Smooth muscle cell (in vitro differentiated cells): ENCODE measurements at regions not wholly inside any gene's neighbourhood (a gene's known extent, or its start where the extent isn't known, plus 50 kb on each side); places are given as distances from the start of the nearest gene placed in this dataset.

Experiments used
- DNase-seq: peaks from one replicate; lab custom pipeline; 2025; ENCODE audit not compliant: unreplicated experiment; lab: John Stamatoyannopoulos, UW
- H2AFZ ChIP-seq: fragments of 200-600 bp; sonication (generic); 2 replicates; pipeline ENCODE4 v1.6.0; 2016; ENCODE audit warnings: antibody characterized with exemption, low read depth, mild to moderate bottlenecking
- H3F3A ChIP-seq: fragments of 200-600 bp; sonication (generic); 2 replicates; pipeline ENCODE4 v1.6.0; 2017; ENCODE audit warnings: antibody characterized with exemption, low read depth
- H3K27ac ChIP-seq: fragments of 200-600 bp; sonication (generic); 2 replicates; pipeline ENCODE4 v1.5.1; 2016; ENCODE audit warnings: low read depth, mild to moderate bottlenecking
- H3K27me3 ChIP-seq: fragments of 200-600 bp; sonication (generic); 2 replicates; pipeline ENCODE4 v1.6.1; 2016; ENCODE audit warnings: low read depth, mild to moderate bottlenecking
- H3K36me3 ChIP-seq: fragments of 200-600 bp; sonication (generic); 2 replicates; pipeline ENCODE4 v1.5.1; 2016; ENCODE audit warnings: low read depth
- H3K4me1 ChIP-seq: fragments of 200-600 bp; sonication (generic); 2 replicates; pipeline ENCODE4 v1.5.1; 2016; ENCODE audit warnings: low read depth
- H3K4me2 ChIP-seq: fragments of 200-600 bp; sonication (generic); 2 replicates; pipeline ENCODE4 v1.6.0; 2016; ENCODE audit warnings: mild to moderate bottlenecking
- H3K4me3 ChIP-seq: fragments of 200-600 bp; sonication (generic); 2 replicates; pipeline ENCODE4 v1.5.1; 2016; ENCODE audit warnings: mild to moderate bottlenecking
- H3K79me2 ChIP-seq: fragments of 200-600 bp; sonication (generic); 2 replicates; pipeline ENCODE4 v1.6.0; 2016; ENCODE audit warnings: low read depth, mild to moderate bottlenecking
- H3K9ac ChIP-seq: fragments of 200-600 bp; sonication (generic); 2 replicates; pipeline ENCODE4 v1.6.0; 2016; ENCODE audit warnings: low read depth
- H3K9me3 ChIP-seq: fragments of 200-600 bp; sonication (generic); replicated peaks from 2 replicates; pipeline ENCODE4 v1.5.1; 2016; ENCODE audit warnings: low read depth
- H4K20me1 ChIP-seq: fragments of 200-600 bp; sonication (generic); 2 replicates; pipeline ENCODE4 v1.6.0; 2016; ENCODE audit warnings: low read depth
- CTCF ChIP-seq: fragments of 200-600 bp; sonication (generic); IDR thresholded peaks from 2 replicates; pipeline ENCODE4 v1.5.1; 2017; ENCODE audit warnings: borderline replicate concordance, mild to moderate bottlenecking, antibody characterized with exemption; ENCODE audit not compliant: insufficient read depth, poor library complexity, severe bottlenecking
- WGBS: methylation state at CpG from one replicate; pipeline ENCODE4 v1.1.7; 2016; ENCODE audit warnings: low lambda C conversion rate; 5-methylcytosine and 5-hydroxymethylcytosine counted together

- Histone ChIP-seq H3K4me2 (no peak overlapping the region), H3K4me3 (no peak overlapping the region), H3K9ac (no peak overlapping the region), H3K27me3 (no peaks in the 10 kb centered on the region), H3K36me3 (no peaks in the 10 kb centered on the region), H3F3A (no peaks in the 10 kb centered on the region), H4K20me1 (no peaks in the 10 kb centered on the region), H3K9me3 (no peaks in the 10 kb centered on the region), H3K27ac (no peak overlapping the region), H3K79me2 (no peaks in the 10 kb centered on the region), H2AFZ (no peak overlapping the region), H3K4me1 (no peaks in the 10 kb centered on the region)
- no peak for TF ChIP-seq CTCF
- DNase-seq: no peak
- WGBS: 77% methylated on average over 1 of the region's 1 CpG
These were observed 53.0 kb upstream of the HGF start for GRCh38 chr7:81822811-81823210.

DNA sequence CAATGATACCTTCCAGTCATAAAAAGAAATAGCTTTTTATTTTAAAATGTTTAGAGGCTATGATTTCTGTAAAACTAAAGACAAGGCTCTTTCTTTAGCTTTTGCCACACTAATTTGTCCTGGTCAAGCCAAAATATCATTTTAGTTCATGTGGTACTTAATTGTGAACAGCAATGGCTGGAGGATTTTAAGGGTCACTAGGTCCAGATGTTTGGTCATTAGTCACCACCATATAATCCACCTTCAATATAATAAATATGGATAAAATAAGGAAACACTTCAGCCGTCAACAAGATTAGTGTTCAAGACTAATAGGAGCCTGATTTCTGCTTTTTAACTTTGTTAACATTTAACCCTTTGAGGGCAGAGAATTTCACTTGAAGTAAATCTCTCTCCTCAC is 50.0 kb upstream of the HGF start:
- no peaks in the 10 kb centered on the region for H3K36me3 ChIP-seq
- H3K27me3 ChIP-seq: no peaks in the 10 kb centered on the region
- H3F3A ChIP-seq: no peaks in the 10 kb centered on the region
- WGBS: 52% methylated on average over 1 of the region's 1 CpG
- TF ChIP-seq CTCF: no peak
- H3K9ac ChIP-seq: no peak overlapping the region
- H3K4me3 ChIP-seq: no peak overlapping the region
- H3K27ac ChIP-seq: no peak overlapping the region
- H3K9me3 ChIP-seq: no peaks in the 10 kb centered on the region
- H3K4me2 ChIP-seq: no peak overlapping the region
- DNase-seq: no peak
- no peaks in the 10 kb centered on the region for H3K79me2 ChIP-seq
- no peaks in the 10 kb centered on the region for H4K20me1 ChIP-seq
- no peak overlapping the region for H2AFZ ChIP-seq
- no peaks in the 10 kb centered on the region for H3K4me1 ChIP-seq
